ENCODE measurements at regions not wholly inside any gene's neighbourhood (a gene's known extent, or its start where the extent isn't known, plus 50 kb on each side); places are given as distances from the start of the nearest gene placed in this dataset.
A peak's percentile ranks its signal among the peaks of the same experiment; 100 is the strongest.

DNA sequence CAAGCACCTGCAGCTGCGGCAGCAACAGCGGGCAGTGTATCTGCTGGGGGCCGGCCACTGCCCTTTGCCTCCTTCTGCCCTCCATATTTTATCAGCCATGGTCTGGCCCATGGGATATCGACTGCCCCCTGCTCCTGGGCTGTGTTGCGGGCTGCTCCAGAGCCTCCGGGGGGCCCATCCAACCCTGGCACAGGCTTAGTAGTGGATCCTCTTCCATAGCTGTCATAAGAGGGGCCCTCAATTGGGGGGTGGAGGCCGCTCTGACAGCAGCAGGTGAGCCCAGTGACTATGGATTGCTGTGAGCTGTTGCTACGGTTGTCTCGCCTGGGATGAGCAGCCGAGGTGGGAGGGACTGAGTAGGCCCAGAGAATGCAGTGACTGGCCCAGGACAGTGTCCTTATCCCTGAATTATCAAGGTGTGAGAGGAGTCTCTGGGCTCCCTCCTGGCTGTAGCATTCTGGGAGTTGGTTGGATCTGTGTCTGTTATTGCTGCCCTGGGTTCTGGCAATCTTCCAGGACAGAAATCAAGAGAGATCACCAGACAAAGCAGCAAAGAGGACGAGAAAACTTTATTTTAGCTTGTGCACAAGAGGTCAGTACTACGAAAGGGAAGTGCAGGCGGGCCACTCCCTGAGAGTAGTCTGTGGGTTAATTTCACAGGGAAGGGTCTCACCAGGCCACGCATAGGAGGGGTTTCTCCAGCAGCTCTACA lies 145.1 kb downstream of the ASB1 start:
- Histone ChIP-seq H3K27ac (ENCODE audit: low read length) (no peak overlapping the region), H3K4me3 (ENCODE audit: low read length) (no peak overlapping the region), H3K27me3 (ENCODE audit: low read depth, low read length) (no peaks in the 10 kb centered on the region), H3K4me1 (ENCODE audit: low read length) (no peaks in the 10 kb centered on the region), H3K9me3 (ENCODE audit: insufficient read depth, low read length) (no peaks in the 10 kb centered on the region), H3K36me3 (replicated peaks; ENCODE audit: low read depth, low read length) (no peaks in the 10 kb centered on the region), H3K4me2 (ENCODE audit: low read length) (no peak overlapping the region), H3K79me2 (ENCODE audit: low read length) (no peaks in the 10 kb centered on the region), H4K20me1 (ENCODE audit: insufficient read depth, low read length) (no peaks in the 10 kb centered on the region), H2AFZ (ENCODE audit: low read depth, low read length) (no peak overlapping the region), H3K9ac (ENCODE audit: low read length) (no peak overlapping the region)
- no peak for TF ChIP-seq EZH2phosphoT487 (IDR thresholded peaks at IDR 0.05; ENCODE audit: low read depth)
- TF ChIP-seq, protein P1, sequence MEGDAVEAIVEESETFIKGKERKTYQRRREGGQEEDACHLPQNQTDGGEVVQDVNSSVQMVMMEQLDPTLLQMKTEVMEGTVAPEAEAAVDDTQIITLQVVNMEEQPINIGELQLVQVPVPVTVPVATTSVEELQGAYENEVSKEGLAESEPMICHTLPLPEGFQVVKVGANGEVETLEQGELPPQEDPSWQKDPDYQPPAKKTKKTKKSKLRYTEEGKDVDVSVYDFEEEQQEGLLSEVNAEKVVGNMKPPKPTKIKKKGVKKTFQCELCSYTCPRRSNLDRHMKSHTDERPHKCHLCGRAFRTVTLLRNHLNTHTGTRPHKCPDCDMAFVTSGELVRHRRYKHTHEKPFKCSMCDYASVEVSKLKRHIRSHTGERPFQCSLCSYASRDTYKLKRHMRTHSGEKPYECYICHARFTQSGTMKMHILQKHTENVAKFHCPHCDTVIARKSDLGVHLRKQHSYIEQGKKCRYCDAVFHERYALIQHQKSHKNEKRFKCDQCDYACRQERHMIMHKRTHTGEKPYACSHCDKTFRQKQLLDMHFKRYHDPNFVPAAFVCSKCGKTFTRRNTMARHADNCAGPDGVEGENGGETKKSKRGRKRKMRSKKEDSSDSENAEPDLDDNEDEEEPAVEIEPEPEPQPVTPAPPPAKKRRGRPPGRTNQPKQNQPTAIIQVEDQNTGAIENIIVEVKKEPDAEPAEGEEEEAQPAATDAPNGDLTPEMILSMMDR (IDR thresholded peaks at IDR 0.05; ENCODE audit: low read depth, low read length) = no peak

DNA sequence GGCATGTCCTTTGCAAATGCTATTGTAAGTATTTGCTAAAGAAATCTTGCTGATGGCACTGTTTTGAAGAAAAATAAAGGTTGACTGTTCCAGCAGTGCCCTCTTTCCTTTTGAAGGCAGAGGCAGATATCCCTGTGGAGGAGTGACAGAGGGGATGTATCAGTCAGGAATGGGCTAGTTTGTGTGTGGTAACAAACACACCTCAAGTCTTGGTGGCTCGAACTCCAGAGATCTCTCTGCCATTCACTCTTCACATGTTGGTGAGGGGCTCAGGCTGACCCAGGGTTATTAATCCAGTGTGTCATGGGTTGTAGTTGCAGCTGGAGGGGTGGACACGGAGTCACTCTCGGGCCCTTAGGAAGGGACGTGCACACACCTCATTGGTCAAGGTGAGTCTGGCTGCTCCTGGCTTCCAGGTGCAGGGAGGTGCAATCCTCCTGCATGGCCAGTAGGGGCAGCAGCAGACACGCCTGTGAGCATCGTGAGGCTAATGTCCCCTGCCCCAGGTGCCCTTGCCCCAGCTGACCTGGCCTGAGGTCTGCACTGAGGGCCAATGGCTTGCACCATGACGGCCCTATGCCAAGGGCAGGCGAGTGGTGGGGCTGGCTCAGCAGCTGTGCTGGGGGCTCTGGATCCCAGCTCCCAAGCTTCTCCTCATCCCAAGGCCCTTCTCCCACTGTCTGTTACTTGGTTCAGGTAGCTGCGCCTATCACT lies 146.5 kb downstream of the ASB1 start:
- no peaks in the 10 kb centered on the region for H4K20me1 ChIP-seq (ENCODE audit: insufficient read depth, low read length)
- no peaks in the 10 kb centered on the region for H3K79me2 ChIP-seq (ENCODE audit: low read length)
- H3K4me3 ChIP-seq (ENCODE audit: low read length) = no peak overlapping the region
- H3K9me3 ChIP-seq (ENCODE audit: insufficient read depth, low read length) = no peaks in the 10 kb centered on the region
- no peak overlapping the region for H2AFZ ChIP-seq (ENCODE audit: low read depth, low read length)
- no peaks in the 10 kb centered on the region for H3K4me1 ChIP-seq (ENCODE audit: low read length)
- H3K27ac ChIP-seq (ENCODE audit: low read length) = no peak overlapping the region
- H3K4me2 ChIP-seq (ENCODE audit: low read length) = no peak overlapping the region
- H3K36me3 ChIP-seq (replicated peaks; ENCODE audit: low read depth, low read length) = no peaks in the 10 kb centered on the region
- TF ChIP-seq, protein P1 (IDR thresholded peaks at IDR 0.05; ENCODE audit: low read depth, low read length) = peak; percentile 43; the same call in 1 of the 2 replicates
- TF ChIP-seq EZH2phosphoT487 (IDR thresholded peaks at IDR 0.05; ENCODE audit: low read depth) = no peak
- H3K27me3 ChIP-seq (ENCODE audit: low read depth, low read length) = no peaks in the 10 kb centered on the region
- H3K9ac ChIP-seq (ENCODE audit: low read length) = no peak overlapping the region

DNA sequence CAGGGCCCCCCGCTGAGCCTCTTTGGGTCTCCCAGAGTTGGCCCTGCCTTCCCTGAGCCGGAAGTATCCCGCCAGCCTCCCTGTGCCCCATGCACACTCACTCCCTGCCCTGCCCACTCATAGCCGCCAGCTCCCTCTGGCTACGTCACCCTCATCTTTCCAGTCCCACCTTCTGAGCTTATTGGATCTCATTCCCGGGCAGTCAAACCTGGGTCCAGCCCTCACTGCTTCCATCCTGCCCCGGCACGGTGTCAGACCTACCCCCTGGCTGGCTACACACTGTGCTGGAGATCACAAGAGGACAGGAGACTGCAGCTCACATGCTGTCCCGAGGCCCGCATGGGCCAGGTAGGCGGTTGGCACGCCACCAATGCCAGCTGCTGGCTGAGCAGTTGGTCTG lies 147.2 kb downstream of the ASB1 start:
- no peaks in the 10 kb centered on the region for H3K36me3 ChIP-seq (replicated peaks; ENCODE audit: low read depth, low read length)
- no peak overlapping the region for H3K4me3 ChIP-seq (ENCODE audit: low read length)
- no peak overlapping the region for H2AFZ ChIP-seq (ENCODE audit: low read depth, low read length)
- H3K4me2 ChIP-seq (ENCODE audit: low read length) = no peak overlapping the region
- H3K79me2 ChIP-seq (ENCODE audit: low read length) = no peaks in the 10 kb centered on the region
- no peak overlapping the region for H3K9ac ChIP-seq (ENCODE audit: low read length)
- H4K20me1 ChIP-seq (ENCODE audit: insufficient read depth, low read length) = no peaks in the 10 kb centered on the region
- no peak for TF ChIP-seq EZH2phosphoT487 (IDR thresholded peaks at IDR 0.05; ENCODE audit: low read depth)
- TF ChIP-seq, protein P1 (IDR thresholded peaks at IDR 0.05; ENCODE audit: low read depth, low read length) = no peak
- no peaks in the 10 kb centered on the region for H3K9me3 ChIP-seq (ENCODE audit: insufficient read depth, low read length)
- H3K27ac ChIP-seq (ENCODE audit: low read length) = no peak overlapping the region
- H3K27me3 ChIP-seq (ENCODE audit: low read depth, low read length) = no peaks in the 10 kb centered on the region
- no peaks in the 10 kb centered on the region for H3K4me1 ChIP-seq (ENCODE audit: low read length)

DNA sequence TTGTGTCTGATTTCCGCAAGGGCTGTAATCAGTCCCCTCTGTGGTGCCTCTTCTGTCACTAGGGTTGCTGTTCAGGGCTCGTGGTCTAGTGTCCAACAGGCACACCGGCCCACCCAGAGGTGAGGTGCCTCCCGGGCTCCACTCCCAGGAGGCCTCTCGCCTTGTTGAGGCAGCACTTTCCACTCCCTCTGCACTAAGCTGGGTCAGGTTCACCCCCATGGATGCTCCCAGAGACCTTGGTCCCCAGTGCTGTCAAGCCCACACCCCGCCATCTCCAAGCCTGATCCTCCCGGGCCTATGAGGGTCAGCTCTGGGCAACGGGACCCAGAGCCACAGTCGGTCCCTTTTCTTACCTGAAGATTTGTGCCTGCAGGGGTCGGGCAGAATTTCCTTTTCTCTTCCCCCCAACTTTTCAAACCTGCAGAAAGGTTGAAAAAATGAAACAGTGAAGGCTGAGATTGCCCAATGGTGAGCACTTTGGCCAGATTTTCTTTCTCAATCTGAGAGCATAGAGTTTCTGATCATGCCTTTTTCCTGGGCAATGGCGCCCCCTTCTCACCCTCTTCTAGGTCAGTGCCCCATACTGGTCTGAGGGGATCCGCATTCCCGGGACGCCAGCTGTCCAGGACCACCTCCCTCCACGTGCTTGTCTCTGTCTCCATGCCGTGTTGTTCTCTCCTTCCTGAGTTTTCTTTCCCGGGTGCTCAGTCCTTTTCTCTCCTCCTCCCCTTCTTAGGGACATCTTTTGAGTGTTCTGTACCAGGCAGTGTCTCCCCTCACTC lies 148.0 kb downstream of the ASB1 start:
- Histone ChIP-seq H3K79me2 (ENCODE audit: low read length) (no peaks in the 10 kb centered on the region), H3K9me3 (ENCODE audit: insufficient read depth, low read length) (no peaks in the 10 kb centered on the region), H3K9ac (ENCODE audit: low read length) (no peak overlapping the region), H3K4me3 (ENCODE audit: low read length) (no peak overlapping the region), H4K20me1 (ENCODE audit: insufficient read depth, low read length) (no peaks in the 10 kb centered on the region), H3K27me3 (ENCODE audit: low read depth, low read length) (no peaks in the 10 kb centered on the region), H3K27ac (ENCODE audit: low read length) (no peak overlapping the region), H3K4me1 (ENCODE audit: low read length) (no peaks in the 10 kb centered on the region), H3K4me2 (ENCODE audit: low read length) (no peak overlapping the region), H3K36me3 (replicated peaks; ENCODE audit: low read depth, low read length) (no peaks in the 10 kb centered on the region), H2AFZ (ENCODE audit: low read depth, low read length) (no peak overlapping the region)
- TF ChIP-seq, protein P1 (IDR thresholded peaks at IDR 0.05; ENCODE audit: low read depth, low read length) = no peak
